ENCODE measurements at regions not wholly inside any gene's neighbourhood (a gene's known extent, or its start where the extent isn't known, plus 50 kb on each side); places are given as distances from the start of the nearest gene placed in this dataset.

DNA sequence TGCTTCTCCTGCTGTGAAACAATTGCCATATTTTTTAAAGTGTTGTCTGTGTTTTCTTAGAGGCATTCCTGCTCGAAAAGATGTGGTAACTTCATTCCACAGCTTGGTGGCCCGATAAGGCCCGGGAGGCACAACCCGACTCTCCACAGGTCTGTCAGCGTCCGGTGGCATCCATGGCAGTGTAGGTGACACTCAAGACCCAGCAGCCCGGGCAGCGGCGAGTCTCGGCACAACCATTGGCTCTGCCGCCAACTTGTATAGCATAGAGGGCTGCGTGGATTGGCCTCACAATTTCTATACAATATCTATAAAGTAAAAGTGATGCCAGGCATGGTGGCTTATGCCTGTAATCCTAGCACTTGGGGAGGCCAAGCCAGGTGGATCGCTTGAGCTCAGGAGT lies 262.3 kb upstream of the CHRNA7 start:
- TF ChIP-seq, protein P1, sequence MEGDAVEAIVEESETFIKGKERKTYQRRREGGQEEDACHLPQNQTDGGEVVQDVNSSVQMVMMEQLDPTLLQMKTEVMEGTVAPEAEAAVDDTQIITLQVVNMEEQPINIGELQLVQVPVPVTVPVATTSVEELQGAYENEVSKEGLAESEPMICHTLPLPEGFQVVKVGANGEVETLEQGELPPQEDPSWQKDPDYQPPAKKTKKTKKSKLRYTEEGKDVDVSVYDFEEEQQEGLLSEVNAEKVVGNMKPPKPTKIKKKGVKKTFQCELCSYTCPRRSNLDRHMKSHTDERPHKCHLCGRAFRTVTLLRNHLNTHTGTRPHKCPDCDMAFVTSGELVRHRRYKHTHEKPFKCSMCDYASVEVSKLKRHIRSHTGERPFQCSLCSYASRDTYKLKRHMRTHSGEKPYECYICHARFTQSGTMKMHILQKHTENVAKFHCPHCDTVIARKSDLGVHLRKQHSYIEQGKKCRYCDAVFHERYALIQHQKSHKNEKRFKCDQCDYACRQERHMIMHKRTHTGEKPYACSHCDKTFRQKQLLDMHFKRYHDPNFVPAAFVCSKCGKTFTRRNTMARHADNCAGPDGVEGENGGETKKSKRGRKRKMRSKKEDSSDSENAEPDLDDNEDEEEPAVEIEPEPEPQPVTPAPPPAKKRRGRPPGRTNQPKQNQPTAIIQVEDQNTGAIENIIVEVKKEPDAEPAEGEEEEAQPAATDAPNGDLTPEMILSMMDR (IDR thresholded peaks at IDR 0.05; ENCODE audit: poor library complexity) = no peak
- TF ChIP-seq EZH2 (IDR thresholded peaks at IDR 0.05; ENCODE audit: borderline replicate concordance) (no peak), EZH2phosphoT487 (IDR thresholded peaks at IDR 0.05; ENCODE audit: low read depth, severe bottlenecking, unreplicated experiment) (no peak)

All from hepatocyte (in vitro differentiated cells).